K562 (cell line): ENCODE measurements at regions not wholly inside any gene's neighbourhood (a gene's known extent, or its start where the extent isn't known, plus 50 kb on each side); places are given as distances from the start of the nearest gene placed in this dataset.
"Not testable (repeated sequence)": the region's sequence is repeated elsewhere in the genome, so short reads cannot be mapped to it uniquely, and the experiment has no call there.

Source experiments
- ATAC-seq: fragments of 200-7000 bp; cut with Tn5 transposase; 3 replicates; pipeline ENCODE4 v1.9.1; 2020; ENCODE audit warnings: moderate library complexity
- BruUV-seq: library from RNA; stranded (reverse); fragments of 400-500 nt; replicated peaks from 2 replicates; lab custom pipeline; 2021; lab: Mats Ljungman, UMichigan
- CTCF ChIA-PET: fragments of 300-600 bp; formaldehyde crosslinking; extraction: SDS; loops from one replicate; lab custom pipeline; 2021; ENCODE audit warnings: low intra/inter-chr PET ratio; lab: Yijun Ruan, JAX
- POLR2A ChIA-PET: fragments of 300-600, 350-650 bp; sonication (Branson Sonifier 250); formaldehyde crosslinking; extraction: SDS; loops from one replicate; lab custom pipeline; 2021; ENCODE audit warnings: antibody characterized with exemption, inconsistent platforms; lab: Yijun Ruan, JAX
- DNase-seq, 4 experiments: peaks; one replicate each; pipeline versions ENCODE4 v3.0.0 to v3.0.0-alpha.2; 2011 to 2018; ENCODE audit warnings: low spot score in 3 of 4, mixed read lengths in 3 of 4; ENCODE audit errors: extremely low read depth in 1 of 4
- FAIRE-seq: peaks from 2 replicates; lab custom pipeline; 2011; peaks lifted over from hg19 to GRCh38; lab: Jason Lieb, UNC
- H2AFZ ChIP-seq: 2 replicates; pipeline ENCODE4 v1.6.0; 2011; ENCODE audit warnings: low read depth, low read length, control low read depth, inconsistent platforms
- H3K27ac ChIP-seq: fragments of 200-600 bp; 3 replicates; pipeline ENCODE4 v1.8.0; 2011; ENCODE audit warnings: low read depth, mild to moderate bottlenecking, control low read depth, inconsistent platforms, low read length, moderate library complexity, mixed read lengths; ENCODE audit errors: extremely low read depth
- H3K27me3 ChIP-seq, 2 experiments: fragments of 300-600 bp in 1 of 2; 2 replicates in 1 of 2; 3 replicates in 1 of 2; pipeline versions ENCODE4 v1.6.0 to v1.8.0; 2011; ENCODE audit warnings: inconsistent platforms in 2 of 2, low read length in 2 of 2, mild to moderate bottlenecking in 1 of 2, mixed read lengths in 1 of 2, moderate library complexity in 1 of 2; ENCODE audit not compliant: control insufficient read depth in 2 of 2, insufficient read depth in 2 of 2
- H3K36me3 ChIP-seq: fragments of 300-600 bp; 3 replicates; pipeline ENCODE4 v1.8.0; 2011; ENCODE audit warnings: mild to moderate bottlenecking, low read length, inconsistent platforms; ENCODE audit not compliant: control insufficient read depth, insufficient read depth
- H3K4me1 ChIP-seq, 2 experiments: fragments of 200-600 bp in 1 of 2; replicated peaks in 1 of 2; 2 replicates in 1 of 2; 3 replicates in 1 of 2; pipeline versions ENCODE4 v1.5.1 to v1.8.0; 2011; ENCODE audit warnings: inconsistent platforms in 2 of 2, low read length in 2 of 2, mild to moderate bottlenecking in 1 of 2, mixed read lengths in 1 of 2, moderate library complexity in 1 of 2; ENCODE audit not compliant: control insufficient read depth in 2 of 2, insufficient read depth in 2 of 2
- H3K4me2 ChIP-seq: 2 replicates; pipeline ENCODE4 v1.6.1; 2011; ENCODE audit warnings: low read length, control low read depth, inconsistent platforms, mixed read lengths; ENCODE audit not compliant: insufficient read depth
- H3K4me3 ChIP-seq: fragments of 200-600 bp; sonication (generic), shearing (Covaris generic); 2 replicates; pipeline ENCODE4 v1.5.1; 2016; ENCODE audit warnings: control low read depth, inconsistent platforms
- H3K79me2 ChIP-seq: fragments of 200-600 bp; 3 replicates; pipeline ENCODE4 v1.8.0; 2011; ENCODE audit warnings: low read length, inconsistent platforms; ENCODE audit not compliant: control insufficient read depth, insufficient read depth
- H3K9ac ChIP-seq, 2 experiments: 2 replicates each; pipeline versions ENCODE4 v1.6.0 to v1.6.1; 2011; ENCODE audit warnings: low read depth in 2 of 2, low read length in 2 of 2, control low read depth in 1 of 2, inconsistent platforms in 1 of 2, mild to moderate bottlenecking in 1 of 2, mixed read lengths in 1 of 2; ENCODE audit not compliant: insufficient read depth in 1 of 2
- H3K9me1 ChIP-seq: one replicate; pipeline ENCODE4 v1.6.0; 2011; ENCODE audit warnings: inconsistent platforms, mild to moderate bottlenecking, low read length, moderate library complexity; ENCODE audit not compliant: control insufficient read depth, insufficient read depth
- H3K9me3 ChIP-seq: replicated peaks from 2 replicates; pipeline ENCODE4 v1.5.1; 2011; ENCODE audit warnings: low read depth, low read length, inconsistent platforms; ENCODE audit not compliant: control insufficient read depth, insufficient read depth
- H4K20me1 ChIP-seq: replicated peaks from 2 replicates; pipeline ENCODE4 v1.6.1; 2011; ENCODE audit warnings: low read length, inconsistent platforms, mixed read lengths; ENCODE audit not compliant: control insufficient read depth, insufficient read depth
- ARID3A ChIP-seq: IDR thresholded peaks from 2 replicates; pipeline ENCODE4 v1.6.1; 2012; ENCODE audit warnings: low read depth, low read length, improper control_type of control experiment, borderline replicate concordance
- FUS ChIP-seq: fragments of 200-400 bp; formaldehyde crosslinking; optimal IDR thresholded peaks from 2 replicates; pipeline ENCODE3; 2017; ENCODE audit warnings: low read depth, low read length
- PREB ChIP-seq: sonication (generic); formaldehyde crosslinking; IDR thresholded peaks from 2 replicates; pipeline ENCODE4 v1.8.1; 2023; ENCODE audit warnings: mild to moderate bottlenecking, missing genetic modification reagents
- RBM25 ChIP-seq: fragments of 200-400 bp; formaldehyde crosslinking; IDR thresholded peaks from 2 replicates; pipeline ENCODE4 v1.6.1; 2018; ENCODE audit warnings: low read length, low read depth, moderate library complexity; ENCODE audit not compliant: severe bottlenecking
- SNAPC5 ChIP-seq: fragments of 250-450 bp; sonication (Bioruptor Pico); IDR thresholded peaks from 2 replicates; pipeline ENCODE4 v1.8.0; 2021; ENCODE audit warnings: moderate library complexity, mild to moderate bottlenecking, inconsistent platforms
- UBTF ChIP-seq, 2 experiments: IDR thresholded peaks; 2 replicates each; pipeline ENCODE4 v1.6.1; 2012; ENCODE audit warnings: improper control_type of control experiment in 2 of 2, low read depth in 2 of 2, low read length in 2 of 2, borderline replicate concordance in 1 of 2
- WGBS: fragments of 100-300 bp; shearing (Covaris generic); methylation state at CpG from one replicate; pipeline ENCODE4 v1.1.6; 2016; ENCODE audit warnings: low coverage, mixed read lengths; ENCODE audit not compliant: insufficient coverage; ENCODE audit errors: missing lambda C conversion rate; 5-methylcytosine and 5-hydroxymethylcytosine counted together
- in situ Hi-C: fragments of 300-500 bp; cut with MboI; formaldehyde crosslinking; loops from 4 replicates; pipeline ENCODE4 v1.15.0; 2018; ENCODE audit warnings: inconsistent platforms, mixed read lengths
- intact Hi-C: fragments of 100-400 bp; cut with micrococcal nuclease; formaldehyde crosslinking; loops from 2 replicates; pipeline ENCODE4 v1.14.2; 2022

- intact Hi-C loops (no loop called here), in situ Hi-C loops (no loop called here)
- Histone ChIP-seq H3K9me3 (no peaks in the 10 kb centered on the region), H2AFZ (no peak overlapping the region), H3K36me3 (no peaks in the 10 kb centered on the region), H3K9ac (no peak overlapping the region), H3K27ac (no peak overlapping the region)
- FAIRE-seq (no peak), DNase-seq (no peak), ATAC-seq (no peak)
- no peak for TF ChIP-seq SNAPC5 (CRISPR knock-in tag)
- TF ChIP-seq UBTF (IDR thresholded peaks at IDR 0.05; ENCODE audit: borderline replicate concordance in 1 of 2, low read depth in 2 of 2, low read length in 2 of 2), result no peak
- no peak for TF ChIP-seq ARID3A
- no peak for TF ChIP-seq FUS
- no peak for TF ChIP-seq PREB (CRISPR knock-in tag)
- no peak for TF ChIP-seq RBM25
- TF ChIP-seq, all 486 proteins: peak for 0
- Histone ChIP-seq H3K9me1 (no peaks in the 10 kb centered on the region), H3K79me2 (no peaks in the 10 kb centered on the region), H3K4me1 (no peaks in the 10 kb centered on the region), H3K4me3 (no peak overlapping the region), H3K4me2 (no peak overlapping the region), H3K27me3 (no peaks in the 10 kb centered on the region), H4K20me1 (no peaks in the 10 kb centered on the region)
- no TSS peak for BruUV-seq
- CTCF ChIA-PET, result no interaction called here
- POLR2A ChIA-PET, result interaction anchor here (0.6 kb wide), 1 partner anchor 42 kb away, joined by 3 read pairs; no protein-coding TSS in a partner anchor
- 0% methylated on average over 3 of the region's 8 CpGs for WGBS
Measured at GRCh38 chr13:59281453-59281852, 882.3 kb downstream of the DIAPH3 start.

- H4K20me1 ChIP-seq, CTCF ChIA-PET, H3K36me3 ChIP-seq, ATAC-seq, H3K9me3 ChIP-seq, in situ Hi-C loops, H3K4me3 ChIP-seq, BruUV-seq, H3K27me3 ChIP-seq, DNase-seq, POLR2A ChIA-PET, H3K9ac ChIP-seq, H3K79me2 ChIP-seq, FAIRE-seq, H3K27ac ChIP-seq, H3K9me1 ChIP-seq, H2AFZ ChIP-seq, H3K4me2 ChIP-seq, H3K4me1 ChIP-seq, intact Hi-C loops: not testable (repeated sequence)
- WGBS, result 0% methylated on average over 3 of the region's 5 CpGs
Measured at GRCh38 chr13:59292240-59292639, 871.5 kb downstream of the DIAPH3 start.
